HepG2 (cell line): ENCODE measurements at regions not wholly inside any gene's neighbourhood (a gene's known extent, or its start where the extent isn't known, plus 50 kb on each side); places are given as distances from the start of the nearest gene placed in this dataset.

Experiments used
- ATF3 ChIP-seq: sonication (generic); formaldehyde crosslinking; IDR thresholded peaks from 2 replicates; pipeline ENCODE4 v1.4.0; 2020; ENCODE audit warnings: missing genetic modification reagents
- CCDC6 ChIP-seq: sonication (generic); formaldehyde crosslinking; IDR thresholded peaks from 2 replicates; pipeline ENCODE4 v1.8.1; 2022; ENCODE audit warnings: mild to moderate bottlenecking, missing genetic modification reagents, moderate library complexity
- FOSL2 ChIP-seq: sonication (generic); formaldehyde crosslinking; IDR thresholded peaks from 2 replicates; pipeline ENCODE4 v1.4.0; 2020; ENCODE audit warnings: missing genetic modification reagents
- GABPA ChIP-seq, 2 experiments: IDR thresholded peaks; 2 replicates each; pipeline ENCODE4 v1.6.1; 2011 to 2016; ENCODE audit warnings: low read depth in 2 of 2, low read length in 1 of 2, missing biosample characterization in 1 of 2, missing genetic modification characterization in 1 of 2
- KAT8 ChIP-seq: IDR thresholded peaks from 2 replicates; pipeline ENCODE4 v1.6.1; 2016; ENCODE audit warnings: missing genetic modification reagents, missing compliant biosample characterization
- MED1 ChIP-seq: sonication (generic); formaldehyde crosslinking; IDR thresholded peaks from 2 replicates; pipeline ENCODE4 v1.4.0; 2020; ENCODE audit warnings: missing genetic modification reagents
- MTF2 ChIP-seq: sonication (generic); formaldehyde crosslinking; IDR thresholded peaks from 2 replicates; pipeline ENCODE4 v1.5.0; 2020; ENCODE audit warnings: missing genetic modification reagents, borderline replicate concordance
- NFRKB ChIP-seq: fragments of 450-650 bp; IDR thresholded peaks from 2 replicates; pipeline ENCODE4 v1.6.1; 2017
- SKI ChIP-seq: fragments of 450-650 bp; IDR thresholded peaks from one replicate; pipeline ENCODE4 v1.6.1; 2018; ENCODE audit warnings: mild to moderate bottlenecking; ENCODE audit not compliant: partially characterized antibody
- ZNF276 ChIP-seq: sonication (generic); formaldehyde crosslinking; IDR thresholded peaks from 2 replicates; pipeline ENCODE4 v1.4.0; 2020; ENCODE audit warnings: mild to moderate bottlenecking, low read depth, missing genetic modification reagents
- ZNF281 ChIP-seq: sonication (generic); formaldehyde crosslinking; IDR thresholded peaks from 2 replicates; pipeline ENCODE4 v1.4.0; 2020; ENCODE audit warnings: missing genetic modification reagents, borderline replicate concordance

GRCh38 chr3:83250613-83251012 is 1489.2 kb upstream of the GBE1 start (continued):
- no peak for TF ChIP-seq ZNF276 (CRISPR knock-in tag)
- TF ChIP-seq SKI = no peak
- TF ChIP-seq NFRKB = no peak
- no peak for TF ChIP-seq ATF3
- TF ChIP-seq ZNF281 (CRISPR knock-in tag) = no peak
- TF ChIP-seq FOSL2 (CRISPR knock-in tag) = no peak
- TF ChIP-seq MTF2 = no peak
- no peak for TF ChIP-seq GABPA (IDR thresholded peaks at IDR 0.05; ENCODE audit: low read depth, low read length)
- TF ChIP-seq GABPA (CRISPR knock-in tag; IDR thresholded peaks at IDR 0.05; ENCODE audit: low read depth) = no peak
- TF ChIP-seq MED1 (CRISPR knock-in tag) = no peak
- TF ChIP-seq CCDC6 (CRISPR knock-in tag) = no peak
- no peak for TF ChIP-seq KAT8 (CRISPR knock-in tag)
